ENCODE measurements at regions not wholly inside any gene's neighbourhood (a gene's known extent, or its start where the extent isn't known, plus 50 kb on each side); places are given as distances from the start of the nearest gene placed in this dataset.

DNA sequence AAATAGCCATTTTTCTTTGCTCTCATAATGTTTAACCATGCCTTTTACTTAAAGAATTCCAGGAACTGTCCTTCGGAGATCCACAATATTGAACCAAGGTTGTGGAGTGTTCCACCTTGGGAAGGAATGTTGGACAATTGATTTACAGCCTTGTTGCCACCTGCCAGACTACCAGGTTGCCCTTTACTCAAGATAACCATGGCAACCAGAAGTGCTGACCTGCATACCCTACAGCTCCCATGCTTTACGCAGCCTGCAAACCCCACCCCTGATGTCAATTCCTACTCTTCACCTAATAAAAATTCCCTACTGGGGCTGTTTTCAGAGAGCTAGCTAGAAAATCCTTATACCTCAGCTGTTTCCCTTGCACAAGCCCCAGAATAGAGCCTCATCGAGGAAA is 151.0 kb upstream of the RXFP2 start:
- TF ChIP-seq, protein P1, sequence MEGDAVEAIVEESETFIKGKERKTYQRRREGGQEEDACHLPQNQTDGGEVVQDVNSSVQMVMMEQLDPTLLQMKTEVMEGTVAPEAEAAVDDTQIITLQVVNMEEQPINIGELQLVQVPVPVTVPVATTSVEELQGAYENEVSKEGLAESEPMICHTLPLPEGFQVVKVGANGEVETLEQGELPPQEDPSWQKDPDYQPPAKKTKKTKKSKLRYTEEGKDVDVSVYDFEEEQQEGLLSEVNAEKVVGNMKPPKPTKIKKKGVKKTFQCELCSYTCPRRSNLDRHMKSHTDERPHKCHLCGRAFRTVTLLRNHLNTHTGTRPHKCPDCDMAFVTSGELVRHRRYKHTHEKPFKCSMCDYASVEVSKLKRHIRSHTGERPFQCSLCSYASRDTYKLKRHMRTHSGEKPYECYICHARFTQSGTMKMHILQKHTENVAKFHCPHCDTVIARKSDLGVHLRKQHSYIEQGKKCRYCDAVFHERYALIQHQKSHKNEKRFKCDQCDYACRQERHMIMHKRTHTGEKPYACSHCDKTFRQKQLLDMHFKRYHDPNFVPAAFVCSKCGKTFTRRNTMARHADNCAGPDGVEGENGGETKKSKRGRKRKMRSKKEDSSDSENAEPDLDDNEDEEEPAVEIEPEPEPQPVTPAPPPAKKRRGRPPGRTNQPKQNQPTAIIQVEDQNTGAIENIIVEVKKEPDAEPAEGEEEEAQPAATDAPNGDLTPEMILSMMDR (IDR thresholded peaks at IDR 0.05; ENCODE audit: insufficient read depth, low read depth, low read length, missing control alignments), result no peak
- DNase-seq (ENCODE audit: low read depth), result no peak
- H3K4me3 ChIP-seq (ENCODE audit: low read depth, low read length), result no peak overlapping the region

DNA sequence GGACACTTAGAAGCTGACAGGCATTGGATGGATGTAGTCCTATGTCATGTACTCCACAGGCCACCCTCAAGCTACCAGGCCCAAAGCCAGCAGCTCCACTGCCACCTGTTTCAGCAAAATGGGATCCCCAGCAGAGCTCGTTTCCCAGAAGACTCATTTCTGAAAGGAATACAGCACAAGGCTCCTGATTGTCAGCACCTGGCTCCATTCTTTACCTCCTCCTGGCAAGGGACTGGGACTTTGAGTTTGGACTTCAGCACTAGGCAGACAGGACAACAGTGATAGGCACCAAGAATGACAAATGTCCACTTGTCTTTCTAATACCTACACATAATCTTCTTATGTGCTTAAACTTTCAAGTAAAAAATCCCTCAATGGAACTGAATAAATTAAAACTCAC is 150.4 kb upstream of the RXFP2 start:
- H3K4me3 ChIP-seq (ENCODE audit: low read depth, low read length), result no peak overlapping the region
- no peak for DNase-seq (ENCODE audit: low read depth)
- TF ChIP-seq, protein P1 (IDR thresholded peaks at IDR 0.05; ENCODE audit: insufficient read depth, low read depth, low read length, missing control alignments), result no peak

DNA sequence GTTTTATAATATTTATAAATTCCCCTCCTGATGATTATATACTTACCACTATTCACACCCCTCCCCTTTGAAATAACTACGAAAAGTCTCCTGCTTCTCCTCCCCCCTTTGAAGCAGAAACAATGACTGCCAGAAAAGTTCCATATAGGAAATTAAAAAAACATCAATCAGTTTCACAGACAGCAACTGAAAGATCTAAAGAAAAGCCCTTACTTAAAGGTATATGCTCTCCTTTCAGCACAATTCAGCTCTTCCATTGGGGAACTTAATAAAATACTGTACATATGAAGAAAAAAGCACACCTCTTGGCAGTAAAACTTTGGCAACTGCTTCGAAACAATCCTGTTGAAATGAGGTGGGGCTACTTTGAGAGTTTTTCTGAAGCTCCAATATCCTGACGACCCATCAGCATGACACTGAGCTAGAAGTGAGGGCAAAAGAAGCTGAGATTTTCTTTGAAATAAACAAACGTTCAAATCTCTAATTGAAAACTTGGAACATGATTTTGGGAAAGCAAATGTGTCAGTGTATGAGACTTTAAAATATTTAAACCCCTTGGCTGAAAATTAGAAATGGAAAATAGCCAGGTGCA is 147.6 kb upstream of the RXFP2 start:
- no peak for DNase-seq (ENCODE audit: low read depth)
- TF ChIP-seq, protein P1 (IDR thresholded peaks at IDR 0.05; ENCODE audit: insufficient read depth, low read depth, low read length, missing control alignments), result no peak

DNA sequence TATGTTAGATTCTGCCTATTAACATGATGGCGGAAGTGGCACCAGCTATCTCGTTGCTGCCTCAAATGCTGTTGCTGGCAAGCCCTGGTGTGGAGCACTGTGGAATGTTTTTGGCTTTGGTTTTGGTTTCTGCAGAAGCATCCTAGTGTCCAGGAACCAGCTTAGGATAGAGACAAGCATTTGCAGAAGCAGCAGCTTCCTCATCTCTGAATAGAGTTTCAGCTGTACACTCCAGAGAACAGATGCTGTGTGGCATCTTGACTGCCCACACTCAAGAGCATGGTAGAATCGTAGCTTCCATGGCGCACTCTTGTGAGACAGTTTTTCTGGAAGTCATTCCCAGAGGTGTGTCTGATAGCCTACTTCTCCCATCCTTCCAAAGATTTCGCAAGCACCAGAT is 145.3 kb upstream of the RXFP2 start:
- H3K4me3 ChIP-seq (ENCODE audit: low read depth, low read length), result no peak overlapping the region
- TF ChIP-seq, protein P1 (IDR thresholded peaks at IDR 0.05; ENCODE audit: insufficient read depth, low read depth, low read length, missing control alignments), result no peak
- no peak for DNase-seq (ENCODE audit: low read depth)

More for the DNA sequence above, 147.6 kb upstream of the RXFP2 start:
- no peak overlapping the region for H3K4me3 ChIP-seq (ENCODE audit: low read depth, low read length)

DNA sequence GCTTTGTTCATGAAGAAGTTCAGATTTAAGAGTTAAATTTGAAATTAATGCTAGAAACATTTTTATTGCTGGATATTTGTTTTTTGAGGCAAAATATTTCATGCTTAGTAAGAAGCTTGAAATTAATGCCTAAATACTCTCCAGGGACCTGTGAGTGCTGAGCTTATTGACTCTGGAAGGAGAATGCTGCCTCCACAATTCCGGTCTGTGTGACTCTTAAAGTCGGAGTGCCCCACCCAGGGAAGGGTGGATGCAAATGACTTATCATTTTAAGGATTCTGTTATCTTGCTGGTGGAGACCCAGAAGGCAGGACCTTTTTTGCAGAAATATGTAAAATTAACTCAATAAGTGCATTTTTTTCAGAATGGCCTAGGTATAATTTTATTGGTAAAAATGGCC is 143.8 kb upstream of the RXFP2 start:
- no peak for DNase-seq (ENCODE audit: low read depth)
- TF ChIP-seq, protein P1 (IDR thresholded peaks at IDR 0.05; ENCODE audit: insufficient read depth, low read depth, low read length, missing control alignments), result no peak
- no peak overlapping the region for H3K4me3 ChIP-seq (ENCODE audit: low read depth, low read length)

DNA sequence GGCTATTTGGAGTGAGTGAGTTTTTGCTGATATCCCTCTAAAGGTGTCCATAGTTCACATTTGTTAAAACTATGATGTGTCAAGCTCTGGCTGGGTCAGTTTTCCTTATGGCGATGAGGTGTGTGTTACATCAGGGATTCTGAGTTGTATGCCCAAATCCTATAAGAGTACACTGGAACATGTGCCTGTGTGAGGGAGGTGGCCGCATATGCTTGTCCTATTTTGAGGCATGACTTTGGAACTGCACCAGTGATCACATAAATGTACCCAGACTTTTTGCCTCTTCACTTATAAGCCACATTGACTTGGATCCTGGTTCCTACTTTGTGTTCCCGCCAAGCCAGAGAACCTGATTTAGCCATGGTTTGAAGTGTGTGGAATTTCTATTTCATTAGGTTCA is 140.3 kb upstream of the RXFP2 start:
- DNase-seq (ENCODE audit: low read depth), result no peak
- no peak overlapping the region for H3K4me3 ChIP-seq (ENCODE audit: low read depth, low read length)
- TF ChIP-seq, protein P1 (IDR thresholded peaks at IDR 0.05; ENCODE audit: insufficient read depth, low read depth, low read length, missing control alignments), result no peak

All from GM12865 (cell line).